GM19351 (cell line): ENCODE measurements at regions not wholly inside any gene's neighbourhood (a gene's known extent, or its start where the extent isn't known, plus 50 kb on each side); places are given as distances from the start of the nearest gene placed in this dataset.

Experiments
- ATAC-seq: cut with Tn5 transposase; IDR thresholded peaks from one replicate; pipeline ENCODE4 v1.9.1; 2021; ENCODE audit warnings: mild to moderate bottlenecking, moderate library complexity; ENCODE audit not compliant: unreplicated experiment

- no peak for ATAC-seq
These were observed 405.3 kb downstream of the MID1IP1 start for GRCh38 chrX:39206399-39207145.

GRCh38 chrX:39211501-39211900 is 410.2 kb downstream of the MID1IP1 start:
- ATAC-seq, result no peak

GRCh38 chrX:39212456-39212855 is 411.2 kb downstream of the MID1IP1 start:
- no peak for ATAC-seq

- ATAC-seq, result no peak
These were observed 413.3 kb downstream of the MID1IP1 start for GRCh38 chrX:39214387-39215126.

- ATAC-seq, result no peak
These were observed 419.7 kb downstream of the MID1IP1 start for GRCh38 chrX:39220952-39221351.

- no peak for ATAC-seq
These were observed 421.3 kb downstream of the MID1IP1 start for GRCh38 chrX:39222346-39223113.

- ATAC-seq, result no peak
These were observed 425.0 kb downstream of the MID1IP1 start for GRCh38 chrX:39226251-39226650.

GRCh38 chrX:39227371-39227770 is 426.1 kb downstream of the MID1IP1 start:
- no peak for ATAC-seq

- ATAC-seq, result no peak
These were observed 436.7 kb downstream of the MID1IP1 start for GRCh38 chrX:39238006-39238405.

- ATAC-seq, result no peak
These were observed 440.9 kb downstream of the MID1IP1 start for GRCh38 chrX:39242187-39242586.

GRCh38 chrX:39244147-39244546 is 442.9 kb downstream of the MID1IP1 start:
- ATAC-seq, result no peak

- ATAC-seq, result no peak
These were observed 443.8 kb downstream of the MID1IP1 start for GRCh38 chrX:39245024-39245423.

- ATAC-seq, result no peak
These were observed 446.3 kb downstream of the MID1IP1 start for GRCh38 chrX:39247536-39247935.

GRCh38 chrX:39248330-39248729 is 447.1 kb downstream of the MID1IP1 start:
- ATAC-seq, result no peak

GRCh38 chrX:39249999-39250398 is 448.7 kb downstream of the MID1IP1 start:
- ATAC-seq, result no peak

GRCh38 chrX:39251995-39252394 is 450.7 kb downstream of the MID1IP1 start:
- ATAC-seq, result no peak

- no peak for ATAC-seq
These were observed 452.3 kb downstream of the MID1IP1 start for GRCh38 chrX:39253551-39253950.

- ATAC-seq, result no peak
These were observed 457.1 kb downstream of the MID1IP1 start for GRCh38 chrX:39258331-39258730.

- no peak for ATAC-seq
These were observed 459.7 kb downstream of the MID1IP1 start for GRCh38 chrX:39260965-39261364.

GRCh38 chrX:39261446-39262147 is 460.3 kb downstream of the MID1IP1 start:
- ATAC-seq, result no peak

- no peak for ATAC-seq
These were observed 461.4 kb downstream of the MID1IP1 start for GRCh38 chrX:39262641-39263040.
